ENCODE measurements at regions not wholly inside any gene's neighbourhood (a gene's known extent, or its start where the extent isn't known, plus 50 kb on each side); places are given as distances from the start of the nearest gene placed in this dataset.

- Histone ChIP-seq H3K36me3 (ENCODE audit: control insufficient read depth, insufficient read depth, low read length) (no peaks in the 10 kb centered on the region), H3K4me3 (ENCODE audit: low read depth, low read length) (no peak overlapping the region), H3K27me3 (ENCODE audit: control insufficient read depth, insufficient read depth, low read length) (no peaks in the 10 kb centered on the region)
- ChIA-PET POLR2A (no interaction called here), CTCF (no interaction called here)
- TF ChIP-seq, protein P1, sequence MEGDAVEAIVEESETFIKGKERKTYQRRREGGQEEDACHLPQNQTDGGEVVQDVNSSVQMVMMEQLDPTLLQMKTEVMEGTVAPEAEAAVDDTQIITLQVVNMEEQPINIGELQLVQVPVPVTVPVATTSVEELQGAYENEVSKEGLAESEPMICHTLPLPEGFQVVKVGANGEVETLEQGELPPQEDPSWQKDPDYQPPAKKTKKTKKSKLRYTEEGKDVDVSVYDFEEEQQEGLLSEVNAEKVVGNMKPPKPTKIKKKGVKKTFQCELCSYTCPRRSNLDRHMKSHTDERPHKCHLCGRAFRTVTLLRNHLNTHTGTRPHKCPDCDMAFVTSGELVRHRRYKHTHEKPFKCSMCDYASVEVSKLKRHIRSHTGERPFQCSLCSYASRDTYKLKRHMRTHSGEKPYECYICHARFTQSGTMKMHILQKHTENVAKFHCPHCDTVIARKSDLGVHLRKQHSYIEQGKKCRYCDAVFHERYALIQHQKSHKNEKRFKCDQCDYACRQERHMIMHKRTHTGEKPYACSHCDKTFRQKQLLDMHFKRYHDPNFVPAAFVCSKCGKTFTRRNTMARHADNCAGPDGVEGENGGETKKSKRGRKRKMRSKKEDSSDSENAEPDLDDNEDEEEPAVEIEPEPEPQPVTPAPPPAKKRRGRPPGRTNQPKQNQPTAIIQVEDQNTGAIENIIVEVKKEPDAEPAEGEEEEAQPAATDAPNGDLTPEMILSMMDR (IDR thresholded peaks at IDR 0.05; ENCODE audit: insufficient read depth, low read depth, low read length), result no peak
- no peak for DNase-seq (ENCODE audit: low read depth)
Measured at GRCh38 chr13:68745502-68745901, 1362.1 kb upstream of the ATXN8OS start.

- DNase-seq (ENCODE audit: low read depth), result no peak
- ChIA-PET POLR2A (no interaction called here), CTCF (no interaction called here)
- Histone ChIP-seq H3K27me3 (ENCODE audit: control insufficient read depth, insufficient read depth, low read length) (no peaks in the 10 kb centered on the region), H3K36me3 (ENCODE audit: control insufficient read depth, insufficient read depth, low read length) (no peaks in the 10 kb centered on the region), H3K4me3 (ENCODE audit: low read depth, low read length) (no peak overlapping the region)
- TF ChIP-seq, protein P1 (IDR thresholded peaks at IDR 0.05; ENCODE audit: insufficient read depth, low read depth, low read length), result no peak
Measured at GRCh38 chr13:68736961-68737360, 1370.7 kb upstream of the ATXN8OS start.

GRCh38 chr13:68727798-68728197 is 1379.8 kb upstream of the ATXN8OS start:
- Histone ChIP-seq H3K27me3 (ENCODE audit: control insufficient read depth, insufficient read depth, low read length) (no peaks in the 10 kb centered on the region), H3K4me3 (ENCODE audit: low read depth, low read length) (no peak overlapping the region), H3K36me3 (ENCODE audit: control insufficient read depth, insufficient read depth, low read length) (no peaks in the 10 kb centered on the region)
- DNase-seq (ENCODE audit: low read depth), result no peak
- ChIA-PET POLR2A (no interaction called here), CTCF (no interaction called here)
- TF ChIP-seq, protein P1 (IDR thresholded peaks at IDR 0.05; ENCODE audit: insufficient read depth, low read depth, low read length), result no peak

GRCh38 chr13:68727165-68727564 is 1380.5 kb upstream of the ATXN8OS start:
- TF ChIP-seq, protein P1 (IDR thresholded peaks at IDR 0.05; ENCODE audit: insufficient read depth, low read depth, low read length), result no peak
- Histone ChIP-seq H3K4me3 (ENCODE audit: low read depth, low read length) (no peak overlapping the region), H3K36me3 (ENCODE audit: control insufficient read depth, insufficient read depth, low read length) (no peaks in the 10 kb centered on the region), H3K27me3 (ENCODE audit: control insufficient read depth, insufficient read depth, low read length) (no peaks in the 10 kb centered on the region)
- ChIA-PET CTCF (no interaction called here), POLR2A (no interaction called here)
- no peak for DNase-seq (ENCODE audit: low read depth)

GRCh38 chr13:68719815-68720214 is 1387.8 kb upstream of the ATXN8OS start:
- Histone ChIP-seq H3K4me3 (ENCODE audit: low read depth, low read length) (no peak overlapping the region), H3K27me3 (ENCODE audit: control insufficient read depth, insufficient read depth, low read length) (no peaks in the 10 kb centered on the region), H3K36me3 (ENCODE audit: control insufficient read depth, insufficient read depth, low read length) (no peaks in the 10 kb centered on the region)
- TF ChIP-seq, protein P1 (IDR thresholded peaks at IDR 0.05; ENCODE audit: insufficient read depth, low read depth, low read length), result no peak
- ChIA-PET POLR2A (no interaction called here), CTCF (no interaction called here)
- DNase-seq (ENCODE audit: low read depth), result no peak

Measured in BJ (cell line).